ENCODE measurements at regions not wholly inside any gene's neighbourhood (a gene's known extent, or its start where the extent isn't known, plus 50 kb on each side); places are given as distances from the start of the nearest gene placed in this dataset.

- no peaks in the 10 kb centered on the region for H3K36me3 Mint-ChIP-seq (ENCODE audit: unreplicated experiment)
- no peak for DNase-seq (ENCODE audit: extremely low spot score, unreplicated experiment)
- peaks cover 9% of the 10 kb centered on the region for H3K9me3 Mint-ChIP-seq (ENCODE audit: unreplicated experiment)
- TF ChIP-seq CTCF (IDR thresholded peaks at IDR 0.05): no peak
- no peak overlapping the region for H3K27ac Mint-ChIP-seq (ENCODE audit: unreplicated experiment)
- peaks cover 14% of the 10 kb centered on the region for H3K27me3 Mint-ChIP-seq (ENCODE audit: unreplicated experiment)
- no peaks in the 10 kb centered on the region for H3K4me1 Mint-ChIP-seq (ENCODE audit: unreplicated experiment)
- no peak overlapping the region for H3K4me3 Mint-ChIP-seq (ENCODE audit: unreplicated experiment)
Observed at GRCh38 chr5:87054821-87055220, 212.9 kb upstream of the RASA1 start.

GRCh38 chr5:87061046-87061445 is 206.6 kb upstream of the RASA1 start:
- H3K9me3 Mint-ChIP-seq (ENCODE audit: unreplicated experiment): no peaks in the 10 kb centered on the region

GRCh38 chr5:87069311-87069710 is 198.4 kb upstream of the RASA1 start:
- Mint-ChIP-seq H3K27ac (ENCODE audit: unreplicated experiment) (no peak overlapping the region), H3K4me1 (ENCODE audit: unreplicated experiment) (no peaks in the 10 kb centered on the region), H3K27me3 (ENCODE audit: unreplicated experiment) (peaks cover 5% of the 10 kb centered on the region), H3K4me3 (ENCODE audit: unreplicated experiment) (no peak overlapping the region), H3K36me3 (ENCODE audit: unreplicated experiment) (no peaks in the 10 kb centered on the region), H3K9me3 (ENCODE audit: unreplicated experiment) (no peaks in the 10 kb centered on the region)
- DNase-seq (ENCODE audit: extremely low spot score, unreplicated experiment): no peak
- no peak for TF ChIP-seq CTCF (IDR thresholded peaks at IDR 0.05)

More at GRCh38 chr5:87061046-87061445, 206.6 kb upstream of the RASA1 start:
- no peak for DNase-seq (ENCODE audit: extremely low spot score, unreplicated experiment)
- peaks cover 12% of the 10 kb centered on the region for H3K27me3 Mint-ChIP-seq (ENCODE audit: unreplicated experiment)
- TF ChIP-seq CTCF (IDR thresholded peaks at IDR 0.05): no peak
- no peak overlapping the region for H3K27ac Mint-ChIP-seq (ENCODE audit: unreplicated experiment)
- H3K4me1 Mint-ChIP-seq (ENCODE audit: unreplicated experiment): no peaks in the 10 kb centered on the region
- no peaks in the 10 kb centered on the region for H3K36me3 Mint-ChIP-seq (ENCODE audit: unreplicated experiment)
- no peak overlapping the region for H3K4me3 Mint-ChIP-seq (ENCODE audit: unreplicated experiment)

- H3K36me3 Mint-ChIP-seq (ENCODE audit: unreplicated experiment): no peaks in the 10 kb centered on the region
- TF ChIP-seq CTCF (IDR thresholded peaks at IDR 0.05): peak; percentile 74
- no peak overlapping the region for H3K4me3 Mint-ChIP-seq (ENCODE audit: unreplicated experiment)
- H3K27me3 Mint-ChIP-seq (ENCODE audit: unreplicated experiment): peaks cover 5% of the 10 kb centered on the region
- no peaks in the 10 kb centered on the region for H3K9me3 Mint-ChIP-seq (ENCODE audit: unreplicated experiment)
- DNase-seq (ENCODE audit: extremely low spot score, unreplicated experiment): no peak
- no peaks in the 10 kb centered on the region for H3K4me1 Mint-ChIP-seq (ENCODE audit: unreplicated experiment)
- no peak overlapping the region for H3K27ac Mint-ChIP-seq (ENCODE audit: unreplicated experiment)
Observed at GRCh38 chr5:87069974-87070608, 197.6 kb upstream of the RASA1 start.

- no peak for TF ChIP-seq CTCF (IDR thresholded peaks at IDR 0.05)
- Mint-ChIP-seq H3K4me3 (ENCODE audit: unreplicated experiment) (no peak overlapping the region), H3K36me3 (ENCODE audit: unreplicated experiment) (no peaks in the 10 kb centered on the region)
Observed at GRCh38 chr5:87074072-87074471, 193.6 kb upstream of the RASA1 start.

More at GRCh38 chr5:87074072-87074471, 193.6 kb upstream of the RASA1 start:
- Mint-ChIP-seq H3K27me3 (ENCODE audit: unreplicated experiment) (peaks cover under 1% of the 10 kb centered on the region), H3K9me3 (ENCODE audit: unreplicated experiment) (no peaks in the 10 kb centered on the region), H3K4me1 (ENCODE audit: unreplicated experiment) (no peaks in the 10 kb centered on the region), H3K27ac (ENCODE audit: unreplicated experiment) (no peak overlapping the region)
- no peak for DNase-seq (ENCODE audit: extremely low spot score, unreplicated experiment)
